K562 (cell line): ENCODE measurements at regions not wholly inside any gene's neighbourhood (a gene's known extent, or its start where the extent isn't known, plus 50 kb on each side); places are given as distances from the start of the nearest gene placed in this dataset.

Source experiments
- ATAC-seq: fragments of 200-7000 bp; cut with Tn5 transposase; 3 replicates; pipeline ENCODE4 v1.9.1; 2020; ENCODE audit warnings: moderate library complexity
- BruUV-seq: library from RNA; stranded (reverse); fragments of 400-500 nt; replicated peaks from 2 replicates; lab custom pipeline; 2021; lab: Mats Ljungman, UMichigan
- CTCF ChIA-PET: fragments of 300-600 bp; formaldehyde crosslinking; extraction: SDS; loops from one replicate; lab custom pipeline; 2021; ENCODE audit warnings: low intra/inter-chr PET ratio; lab: Yijun Ruan, JAX
- POLR2A ChIA-PET: fragments of 300-600, 350-650 bp; sonication (Branson Sonifier 250); formaldehyde crosslinking; extraction: SDS; loops from one replicate; lab custom pipeline; 2021; ENCODE audit warnings: antibody characterized with exemption, inconsistent platforms; lab: Yijun Ruan, JAX
- DNase-seq, 4 experiments: peaks; one replicate each; pipeline versions ENCODE4 v3.0.0 to v3.0.0-alpha.2; 2011 to 2018; ENCODE audit warnings: low spot score in 3 of 4, mixed read lengths in 3 of 4; ENCODE audit errors: extremely low read depth in 1 of 4
- FAIRE-seq: peaks from 2 replicates; lab custom pipeline; 2011; peaks lifted over from hg19 to GRCh38; lab: Jason Lieb, UNC
- H2AFZ ChIP-seq: 2 replicates; pipeline ENCODE4 v1.6.0; 2011; ENCODE audit warnings: low read depth, low read length, control low read depth, inconsistent platforms
- H3K27ac ChIP-seq: fragments of 200-600 bp; 3 replicates; pipeline ENCODE4 v1.8.0; 2011; ENCODE audit warnings: low read depth, mild to moderate bottlenecking, control low read depth, inconsistent platforms, low read length, moderate library complexity, mixed read lengths; ENCODE audit errors: extremely low read depth
- H3K27me3 ChIP-seq, 2 experiments: fragments of 300-600 bp in 1 of 2; 2 replicates in 1 of 2; 3 replicates in 1 of 2; pipeline versions ENCODE4 v1.6.0 to v1.8.0; 2011; ENCODE audit warnings: inconsistent platforms in 2 of 2, low read length in 2 of 2, mild to moderate bottlenecking in 1 of 2, mixed read lengths in 1 of 2, moderate library complexity in 1 of 2; ENCODE audit not compliant: control insufficient read depth in 2 of 2, insufficient read depth in 2 of 2
- H3K36me3 ChIP-seq: fragments of 300-600 bp; 3 replicates; pipeline ENCODE4 v1.8.0; 2011; ENCODE audit warnings: mild to moderate bottlenecking, low read length, inconsistent platforms; ENCODE audit not compliant: control insufficient read depth, insufficient read depth
- H3K4me1 ChIP-seq, 2 experiments: fragments of 200-600 bp in 1 of 2; replicated peaks in 1 of 2; 2 replicates in 1 of 2; 3 replicates in 1 of 2; pipeline versions ENCODE4 v1.5.1 to v1.8.0; 2011; ENCODE audit warnings: inconsistent platforms in 2 of 2, low read length in 2 of 2, mild to moderate bottlenecking in 1 of 2, mixed read lengths in 1 of 2, moderate library complexity in 1 of 2; ENCODE audit not compliant: control insufficient read depth in 2 of 2, insufficient read depth in 2 of 2
- H3K4me2 ChIP-seq: 2 replicates; pipeline ENCODE4 v1.6.1; 2011; ENCODE audit warnings: low read length, control low read depth, inconsistent platforms, mixed read lengths; ENCODE audit not compliant: insufficient read depth
- H3K4me3 ChIP-seq: fragments of 200-600 bp; sonication (generic), shearing (Covaris generic); 2 replicates; pipeline ENCODE4 v1.5.1; 2016; ENCODE audit warnings: control low read depth, inconsistent platforms
- H3K79me2 ChIP-seq: fragments of 200-600 bp; 3 replicates; pipeline ENCODE4 v1.8.0; 2011; ENCODE audit warnings: low read length, inconsistent platforms; ENCODE audit not compliant: control insufficient read depth, insufficient read depth
- H3K9ac ChIP-seq, 2 experiments: 2 replicates each; pipeline versions ENCODE4 v1.6.0 to v1.6.1; 2011; ENCODE audit warnings: low read depth in 2 of 2, low read length in 2 of 2, control low read depth in 1 of 2, inconsistent platforms in 1 of 2, mild to moderate bottlenecking in 1 of 2, mixed read lengths in 1 of 2; ENCODE audit not compliant: insufficient read depth in 1 of 2
- H3K9me1 ChIP-seq: one replicate; pipeline ENCODE4 v1.6.0; 2011; ENCODE audit warnings: inconsistent platforms, mild to moderate bottlenecking, low read length, moderate library complexity; ENCODE audit not compliant: control insufficient read depth, insufficient read depth
- H3K9me3 ChIP-seq: replicated peaks from 2 replicates; pipeline ENCODE4 v1.5.1; 2011; ENCODE audit warnings: low read depth, low read length, inconsistent platforms; ENCODE audit not compliant: control insufficient read depth, insufficient read depth
- H4K20me1 ChIP-seq: replicated peaks from 2 replicates; pipeline ENCODE4 v1.6.1; 2011; ENCODE audit warnings: low read length, inconsistent platforms, mixed read lengths; ENCODE audit not compliant: control insufficient read depth, insufficient read depth
- ELF4 ChIP-seq: fragments of 450-650 bp; formaldehyde crosslinking; IDR thresholded peaks from 2 replicates; pipeline ENCODE4 v1.4.0; 2022; ENCODE audit warnings: missing genetic modification characterization
- EP400 ChIP-seq: fragments of 450-650 bp; IDR thresholded peaks from 2 replicates; pipeline ENCODE4 v1.6.1; 2017; ENCODE audit warnings: antibody characterized with exemption, mild to moderate bottlenecking, moderate library complexity
- NUFIP1 ChIP-seq: fragments of 450-650 bp; IDR thresholded peaks from 2 replicates; pipeline ENCODE4 v1.6.1; 2018; ENCODE audit not compliant: partially characterized antibody
- VEZF1 ChIP-seq: fragments of 200-800 bp; sonication (Bioruptor generic); IDR thresholded peaks from 2 replicates; pipeline ENCODE4 v1.6.1; 2017; ENCODE audit warnings: missing genetic modification characterization, missing compliant biosample characterization
- WGBS: fragments of 100-300 bp; shearing (Covaris generic); methylation state at CpG from one replicate; pipeline ENCODE4 v1.1.6; 2016; ENCODE audit warnings: low coverage, mixed read lengths; ENCODE audit not compliant: insufficient coverage; ENCODE audit errors: missing lambda C conversion rate; 5-methylcytosine and 5-hydroxymethylcytosine counted together
- in situ Hi-C: fragments of 300-500 bp; cut with MboI; formaldehyde crosslinking; loops from 4 replicates; pipeline ENCODE4 v1.15.0; 2018; ENCODE audit warnings: inconsistent platforms, mixed read lengths
- intact Hi-C: fragments of 100-400 bp; cut with micrococcal nuclease; formaldehyde crosslinking; loops from 2 replicates; pipeline ENCODE4 v1.14.2; 2022

- Histone ChIP-seq H3K27ac (no peak overlapping the region), H3K9ac (no peak overlapping the region), H3K4me3 (no peak overlapping the region), H3K79me2 (no peaks in the 10 kb centered on the region), H3K9me1 (no peaks in the 10 kb centered on the region), H3K36me3 (no peaks in the 10 kb centered on the region), H4K20me1 (no peaks in the 10 kb centered on the region; the same call in 1 of the 2 replicates), H3K4me1 (no peaks in the 10 kb centered on the region), H2AFZ (no peak overlapping the region), H3K4me2 (no peak overlapping the region), H3K9me3 (no peaks in the 10 kb centered on the region), H3K27me3 (no peaks in the 10 kb centered on the region; a peak in 1 of 5 replicates)
- ATAC-seq (no peak), FAIRE-seq (no peak), DNase-seq (no peak)
- 0% methylated on average over 2 of the region's 2 CpGs for WGBS
- ChIA-PET POLR2A (no interaction called here), CTCF (no interaction called here)
- intact Hi-C loops, result no loop called here
- TF ChIP-seq ELF4 (CRISPR knock-in tag) (no peak), EP400 (no peak), VEZF1 (CRISPR knock-in tag) (no peak), NUFIP1 (no peak)
- in situ Hi-C loops, result no loop called here
- BruUV-seq, result no TSS peak
Measured at GRCh38 chr4:140304346-140304745, 69.1 kb upstream of the SCOC start.
